ENCODE measurements at regions not wholly inside any gene's neighbourhood (a gene's known extent, or its start where the extent isn't known, plus 50 kb on each side); places are given as distances from the start of the nearest gene placed in this dataset.

- DNase-seq, result no peak
- no peak overlapping the region for H3K4me2 ChIP-seq (replicated peaks; ENCODE audit: extremely low read depth, low read length, poor library complexity, severe bottlenecking)
- no peak overlapping the region for H3K27ac ChIP-seq (ENCODE audit: low read depth in 1 of 2, low read length in 2 of 2)
- WGBS (ENCODE audit: insufficient coverage), result 94% methylated on average over 8 of the region's 13 CpGs
- Mint-ChIP-seq H3K9me3 (peaks cover 0 to 3% (median 0%) of the 10 kb centered on the region in 7 donors), H3K27ac (no peak overlapping the region), H3K27me3 (ENCODE audit: low read depth in 3 of 3) (peaks cover 1 to 6% (median 2%) of the 10 kb centered on the region in 3 donors), H3K36me3 (no peaks in the 10 kb centered on the region), H3K4me3 (no peak overlapping the region), H3K4me1 (peaks cover 9% of the 10 kb centered on the region)
- no peaks in the 10 kb centered on the region for H3K79me2 ChIP-seq (ENCODE audit: insufficient read depth, low read length)
- no peak overlapping the region for H3K4me3 ChIP-seq (replicated peaks in 1 of 3; ENCODE audit: low read depth in 2 of 3, low read length in 3 of 3)
- peaks cover 4 to 5% of the 10 kb centered on the region in 2 donors for H3K4me1 ChIP-seq (ENCODE audit: control insufficient read depth in 1 of 2, insufficient read depth in 2 of 2, low read length in 2 of 2)
- no peaks in the 10 kb centered on the region for H3K27me3 ChIP-seq (ENCODE audit: control insufficient read depth in 2 of 2, insufficient read depth in 2 of 2, low read length in 2 of 2)
- H3K36me3 ChIP-seq (replicated peaks in 1 of 2; ENCODE audit: control insufficient read depth in 1 of 2, insufficient read depth in 2 of 2, low read length in 2 of 2), result no peaks in the 10 kb centered on the region
- no peaks in the 10 kb centered on the region for H3K9me3 ChIP-seq (replicated peaks in 1 of 2; ENCODE audit: control insufficient read depth in 1 of 2, insufficient read depth in 1 of 2, low read length in 2 of 2)
- no peak overlapping the region for H3K9ac ChIP-seq (ENCODE audit: insufficient read depth, low read length, poor library complexity, severe bottlenecking)
- intact Hi-C loops (cut with micrococcal nuclease), result no loop called here
- no peak overlapping the region for H2AFZ ChIP-seq (ENCODE audit: insufficient read depth, low read depth, low read length, poor library complexity, severe bottlenecking)
- H4K20me1 ChIP-seq (ENCODE audit: insufficient read depth, low read length), result no peaks in the 10 kb centered on the region
- no peak for TF ChIP-seq CTCF (IDR thresholded peaks at IDR 0.05)
These were observed 59.3 kb upstream of the URI1 start for GRCh38 chr19:29882719-29883105.

GRCh38 chr19:29884044-29884443 lies 58.0 kb upstream of the URI1 start:
- Mint-ChIP-seq H3K36me3 (no peaks in the 10 kb centered on the region), H3K9me3 (peaks cover 0 to 3% (median 0%) of the 10 kb centered on the region in 7 donors), H3K27ac (no peak overlapping the region), H3K4me1 (peaks cover 12% of the 10 kb centered on the region), H3K4me3 (no peak overlapping the region), H3K27me3 (ENCODE audit: low read depth in 3 of 3) (peaks cover 1 to 6% (median 3%) of the 10 kb centered on the region in 3 donors)
- H3K4me1 ChIP-seq (ENCODE audit: control insufficient read depth in 1 of 2, insufficient read depth in 2 of 2, low read length in 2 of 2), result peaks cover 6 to 8% of the 10 kb centered on the region in 2 donors
- no peak overlapping the region for H3K9ac ChIP-seq (ENCODE audit: insufficient read depth, low read length, poor library complexity, severe bottlenecking)
- H3K79me2 ChIP-seq (ENCODE audit: insufficient read depth, low read length), result no peaks in the 10 kb centered on the region
- no peak overlapping the region for H2AFZ ChIP-seq (ENCODE audit: insufficient read depth, low read depth, low read length, poor library complexity, severe bottlenecking)
- TF ChIP-seq CTCF (IDR thresholded peaks at IDR 0.05), result no peak
- H3K27me3 ChIP-seq (ENCODE audit: control insufficient read depth in 2 of 2, insufficient read depth in 2 of 2, low read length in 2 of 2), result no peaks in the 10 kb centered on the region
- no peak for DNase-seq
- no peaks in the 10 kb centered on the region for H3K36me3 ChIP-seq (replicated peaks in 1 of 2; ENCODE audit: control insufficient read depth in 1 of 2, insufficient read depth in 2 of 2, low read length in 2 of 2)
- H3K27ac ChIP-seq (ENCODE audit: low read depth in 1 of 2, low read length in 2 of 2), result no peak overlapping the region
- no peak overlapping the region for H3K4me2 ChIP-seq (replicated peaks; ENCODE audit: extremely low read depth, low read length, poor library complexity, severe bottlenecking)
- no peak overlapping the region for H3K4me3 ChIP-seq (replicated peaks in 1 of 3; ENCODE audit: low read depth in 2 of 3, low read length in 3 of 3)
- intact Hi-C loops (cut with micrococcal nuclease), result no loop called here
- H4K20me1 ChIP-seq (ENCODE audit: insufficient read depth, low read length), result no peaks in the 10 kb centered on the region
- H3K9me3 ChIP-seq (replicated peaks in 1 of 2; ENCODE audit: control insufficient read depth in 1 of 2, insufficient read depth in 1 of 2, low read length in 2 of 2), result no peaks in the 10 kb centered on the region
- WGBS (ENCODE audit: insufficient coverage), result 100% methylated on average over 1 of the region's 2 CpGs

Data from CD14-positive monocyte (primary cell).